SK-N-SH (cell line): ENCODE measurements at regions not wholly inside any gene's neighbourhood (a gene's known extent, or its start where the extent isn't known, plus 50 kb on each side); places are given as distances from the start of the nearest gene placed in this dataset.

Source experiments
- CTCF ChIP-seq: fragments of 200-600 bp; sonication (generic); IDR thresholded peaks from 2 replicates; pipeline ENCODE4 v1.6.1; 2017; ENCODE audit warnings: antibody characterized with exemption, mild to moderate bottlenecking, moderate library complexity
- EP300 ChIP-seq, 2 experiments: IDR thresholded peaks; 2 replicates each; pipeline versions ENCODE4 v1.4.0 to v1.6.1; 2012; ENCODE audit warnings: borderline replicate concordance in 1 of 2, low read depth in 1 of 2, low read length in 1 of 2
- REST ChIP-seq: IDR thresholded peaks from 2 replicates; pipeline ENCODE4 v1.6.1; 2012; ENCODE audit warnings: mild to moderate bottlenecking, low read depth, low read length, moderate library complexity
- SMC3 ChIP-seq: IDR thresholded peaks from 2 replicates; pipeline ENCODE4 v1.6.1; 2012; ENCODE audit warnings: low read depth, low read length, improper control_type of control experiment
- TEAD4 ChIP-seq: IDR thresholded peaks from 2 replicates; pipeline ENCODE4 v1.4.0; 2012; ENCODE audit warnings: mild to moderate bottlenecking, borderline replicate concordance; ENCODE audit not compliant: insufficient read depth
- YY1 ChIP-seq: IDR thresholded peaks from 2 replicates; pipeline ENCODE4 v1.4.0; 2012; ENCODE audit warnings: low read depth, mild to moderate bottlenecking

- TF ChIP-seq YY1: no peak
- TF ChIP-seq CTCF: no peak
- no peak for TF ChIP-seq SMC3
- no peak for TF ChIP-seq EP300 (IDR thresholded peaks at IDR 0.05; ENCODE audit: borderline replicate concordance in 1 of 2, low read depth in 1 of 2, low read length in 1 of 2)
- TF ChIP-seq REST: no peak
- no peak for TF ChIP-seq TEAD4
Measured at GRCh38 chr16:29198731-29199521, 207.6 kb downstream of the NPIPB11 start.
